DND-41 (cell line): ENCODE measurements at regions not wholly inside any gene's neighbourhood (a gene's known extent, or its start where the extent isn't known, plus 50 kb on each side); places are given as distances from the start of the nearest gene placed in this dataset.

Experiments used
- ATAC-seq: fragments of 200-7000 bp; cut with Tn5 transposase; 3 replicates; pipeline ENCODE4 v1.9.1; 2021; ENCODE audit warnings: low read depth; ENCODE audit not compliant: insufficient read depth
- DNase-seq: peaks from one replicate; pipeline ENCODE4 v3.0.0-alpha.2; 2020
- H2AFZ ChIP-seq: 2 replicates; pipeline ENCODE4 v1.6.0; 2012; ENCODE audit warnings: low read depth, low read length
- H3K27ac ChIP-seq: 2 replicates; pipeline ENCODE4 v1.5.1; 2012; ENCODE audit warnings: low read length, inconsistent platforms
- H3K27me3 ChIP-seq: fragments of 200-600 bp; sonication (generic); 2 replicates; pipeline ENCODE4 v1.6.0; 2012; ENCODE audit warnings: low read length, mild to moderate bottlenecking, inconsistent platforms; ENCODE audit not compliant: insufficient read depth, poor library complexity
- H3K36me3 ChIP-seq: 2 replicates; pipeline ENCODE4 v1.5.1; 2012; ENCODE audit warnings: low read length, inconsistent platforms; ENCODE audit not compliant: insufficient read depth
- H3K4me1 ChIP-seq: 2 replicates; pipeline ENCODE4 v1.5.1; 2012; ENCODE audit warnings: mild to moderate bottlenecking, low read length; ENCODE audit not compliant: insufficient read depth
- H3K4me2 ChIP-seq: 2 replicates; pipeline ENCODE4 v1.6.0; 2012; ENCODE audit warnings: mild to moderate bottlenecking, moderate library complexity, low read length, inconsistent platforms; ENCODE audit not compliant: insufficient read depth
- H3K4me3 ChIP-seq, 2 experiments: fragments of 200-600 bp in 1 of 2; shearing (Covaris generic) in 1 of 2; 2 replicates each; pipeline ENCODE4 v1.5.1; 2012 to 2016; ENCODE audit warnings: inconsistent platforms in 2 of 2, low read length in 2 of 2, mild to moderate bottlenecking in 2 of 2, low read depth in 1 of 2, moderate library complexity in 1 of 2
- H3K79me2 ChIP-seq: 2 replicates; pipeline ENCODE4 v1.6.0; 2012; ENCODE audit warnings: low read length, inconsistent platforms; ENCODE audit not compliant: insufficient read depth
- H3K9ac ChIP-seq: 2 replicates; pipeline ENCODE4 v1.6.0; 2012; ENCODE audit warnings: low read depth, mild to moderate bottlenecking, inconsistent platforms, low read length, moderate library complexity
- H3K9me3 ChIP-seq: 2 replicates; pipeline ENCODE4 v1.5.1; 2012; ENCODE audit warnings: low read length, moderate library complexity, mild to moderate bottlenecking, inconsistent platforms; ENCODE audit not compliant: insufficient read depth, severe bottlenecking
- H4K20me1 ChIP-seq: 2 replicates; pipeline ENCODE4 v1.6.0; 2012; ENCODE audit warnings: low read length; ENCODE audit not compliant: insufficient read depth
- CTCF ChIP-seq: IDR thresholded peaks from 2 replicates; pipeline ENCODE4 v1.5.1; 2012; ENCODE audit warnings: borderline replicate concordance, low read length, moderate library complexity, mild to moderate bottlenecking; ENCODE audit not compliant: poor library complexity, severe bottlenecking; ENCODE audit errors: extremely low read depth
- EZH2 ChIP-seq: IDR thresholded peaks from 3 replicates; pipeline ENCODE4 v1.6.1; 2012; ENCODE audit warnings: borderline replicate concordance, low read depth, mild to moderate bottlenecking, moderate library complexity, low read length, inconsistent platforms; ENCODE audit not compliant: severe bottlenecking

DNA sequence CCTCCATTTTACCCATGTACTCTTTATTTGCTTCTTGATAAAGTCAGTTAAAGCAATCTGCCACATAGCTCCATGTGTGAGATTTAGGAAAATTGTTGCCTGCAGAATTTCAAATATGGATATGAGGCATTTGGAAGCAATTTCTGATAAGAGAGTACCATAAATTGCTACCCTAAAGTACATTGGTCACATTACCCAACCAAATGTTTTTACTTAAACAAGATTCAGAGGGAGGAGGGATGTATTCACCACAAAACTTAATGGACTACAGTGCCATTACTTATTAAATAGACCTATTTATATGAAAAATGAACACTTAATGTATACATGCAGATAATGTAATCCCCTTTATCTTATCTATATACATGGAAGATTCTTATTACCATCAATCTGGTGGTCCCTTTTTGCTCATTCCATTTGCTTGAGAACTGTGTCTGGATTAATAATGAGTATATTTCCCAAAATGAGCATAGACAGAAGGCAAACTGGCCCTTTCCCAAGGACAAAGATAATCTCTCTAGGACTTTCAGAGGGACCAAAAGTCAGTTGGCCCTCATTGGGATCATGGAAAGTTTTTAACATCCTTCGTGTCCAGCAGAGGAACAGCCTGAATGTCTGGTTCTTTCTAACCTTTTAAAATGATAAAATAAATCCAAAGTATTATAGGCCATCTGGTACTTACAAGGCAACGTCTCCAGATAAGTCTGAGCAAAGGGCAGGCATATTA, 526.4 kb downstream of the CBLN4 start:
- no peak overlapping the region for H3K4me3 ChIP-seq
- H3K4me2 ChIP-seq = no peak overlapping the region
- H3K9me3 ChIP-seq = no peaks in the 10 kb centered on the region
- no peak overlapping the region for H2AFZ ChIP-seq
- DNase-seq (no peak), ATAC-seq (no peak)
- H3K4me1 ChIP-seq = no peaks in the 10 kb centered on the region
- H3K36me3 ChIP-seq = no peaks in the 10 kb centered on the region
- no peaks in the 10 kb centered on the region for H4K20me1 ChIP-seq
- H3K79me2 ChIP-seq = no peaks in the 10 kb centered on the region
- TF ChIP-seq CTCF = no peak
- no peak for TF ChIP-seq EZH2
- no peak overlapping the region for H3K9ac ChIP-seq
- H3K27ac ChIP-seq = no peak overlapping the region
- H3K27me3 ChIP-seq = no peaks in the 10 kb centered on the region

DNA sequence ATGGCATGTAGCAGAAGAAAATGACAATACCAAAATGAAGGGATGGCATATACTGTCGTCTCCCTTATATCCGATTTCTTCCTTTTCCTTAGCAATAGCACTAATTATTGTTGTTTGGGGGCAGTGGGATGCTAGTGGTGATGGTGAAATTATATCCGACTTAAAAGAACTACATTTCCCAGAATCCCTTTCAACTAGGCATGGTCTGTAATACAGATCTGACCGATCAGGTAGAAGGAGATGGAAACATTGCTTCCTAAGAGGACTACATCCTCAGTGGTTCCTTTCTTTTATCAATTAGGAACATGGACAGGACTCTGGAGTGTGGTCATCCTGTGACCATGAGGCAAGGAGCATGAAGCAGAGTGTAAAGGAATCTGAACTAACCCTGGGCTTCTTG, 532.6 kb downstream of the CBLN4 start:
- Histone ChIP-seq H3K36me3 (no peaks in the 10 kb centered on the region), H3K9ac (no peak overlapping the region), H3K9me3 (no peaks in the 10 kb centered on the region), H3K4me1 (no peaks in the 10 kb centered on the region), H3K4me3 (no peak overlapping the region), H2AFZ (no peak overlapping the region), H3K27ac (no peak overlapping the region), H3K79me2 (no peaks in the 10 kb centered on the region), H3K4me2 (no peak overlapping the region), H3K27me3 (peaks cover 2% of the 10 kb centered on the region), H4K20me1 (no peaks in the 10 kb centered on the region)
- no peak for TF ChIP-seq EZH2
- no peak for TF ChIP-seq CTCF
- ATAC-seq = no peak
- DNase-seq = no peak

DNA sequence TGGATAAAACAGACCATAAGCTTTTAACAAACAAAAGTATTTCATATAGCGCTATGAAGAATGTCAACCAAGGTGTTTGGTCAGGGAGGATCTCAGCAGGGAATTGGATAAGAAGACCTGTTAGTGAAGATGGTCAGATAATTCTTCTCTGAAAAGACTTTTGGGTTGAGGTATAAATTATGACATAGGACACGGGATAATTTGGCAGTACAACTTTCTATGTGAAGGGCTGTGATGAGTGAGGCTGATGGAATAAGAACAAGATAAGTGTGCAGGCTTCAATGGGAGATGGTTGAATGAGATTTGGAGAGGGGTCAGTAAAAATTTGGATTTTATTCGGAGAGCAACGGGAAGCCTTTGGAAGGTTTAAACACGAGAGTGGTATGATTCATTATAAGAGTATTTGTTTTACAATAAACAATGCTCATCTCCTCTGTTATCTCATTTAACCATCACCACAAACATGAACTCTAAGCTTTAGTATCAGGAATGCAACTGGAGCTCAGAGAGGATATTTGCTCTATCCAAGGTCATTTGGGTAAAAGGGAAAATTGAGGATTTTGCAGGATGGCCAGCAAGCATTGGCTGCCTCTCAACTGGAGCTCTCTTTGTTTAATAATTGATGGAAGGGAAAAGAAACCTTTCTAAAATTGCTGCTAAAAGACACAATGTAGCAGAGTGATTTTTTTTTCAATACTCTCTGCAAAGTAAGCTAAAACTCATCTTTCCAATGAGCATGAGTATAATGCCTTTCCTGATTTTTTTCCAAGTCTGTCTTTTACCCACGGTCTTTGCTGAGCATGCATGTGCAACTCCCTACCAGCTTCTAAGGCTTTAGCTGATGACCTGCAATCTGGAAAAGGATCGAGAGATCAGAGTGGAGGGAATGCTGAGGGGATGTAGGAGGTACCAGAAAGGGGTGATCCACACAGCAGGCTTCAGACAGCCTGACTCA, 534.0 kb downstream of the CBLN4 start:
- H4K20me1 ChIP-seq = no peaks in the 10 kb centered on the region
- H3K9ac ChIP-seq = no peak overlapping the region
- no peaks in the 10 kb centered on the region for H3K79me2 ChIP-seq
- no peak for DNase-seq
- H3K4me3 ChIP-seq = no peak overlapping the region
- no peak for ATAC-seq
- H3K9me3 ChIP-seq = no peaks in the 10 kb centered on the region
- H3K4me1 ChIP-seq = no peaks in the 10 kb centered on the region
- no peaks in the 10 kb centered on the region for H3K36me3 ChIP-seq
- H3K4me2 ChIP-seq = no peak overlapping the region
- peaks cover 2% of the 10 kb centered on the region for H3K27me3 ChIP-seq
- no peak for TF ChIP-seq EZH2
- TF ChIP-seq CTCF = no peak
- no peak overlapping the region for H3K27ac ChIP-seq
- H2AFZ ChIP-seq = no peak overlapping the region
